GM21526 (cell line): ENCODE measurements at regions not wholly inside any gene's neighbourhood (a gene's known extent, or its start where the extent isn't known, plus 50 kb on each side); places are given as distances from the start of the nearest gene placed in this dataset.

Experiments used
- ATAC-seq: cut with Tn5 transposase; IDR thresholded peaks from one replicate; pipeline ENCODE4 v1.9.1; 2021; ENCODE audit warnings: moderate library complexity; ENCODE audit not compliant: unreplicated experiment, low FRiP score

DNA sequence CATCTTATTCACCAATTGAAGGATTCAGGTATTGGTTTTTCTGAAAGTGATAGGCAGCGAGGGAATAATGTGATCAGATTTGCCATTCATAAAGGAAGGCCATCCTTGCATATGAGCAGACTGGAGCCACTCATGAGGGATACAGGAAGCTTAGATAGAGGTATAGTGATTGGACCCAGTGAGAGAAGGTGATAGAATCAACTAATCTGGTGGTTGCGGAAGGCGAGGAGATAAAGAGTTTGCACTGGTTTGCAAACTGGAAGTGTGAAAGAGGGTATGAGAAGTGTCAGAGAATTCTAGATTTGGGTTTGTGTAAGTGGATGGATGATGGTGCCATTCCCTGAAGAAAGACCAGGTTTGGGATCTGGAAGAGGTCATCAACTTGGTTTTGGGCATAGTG lies 57.3 kb upstream of the RASGEF1B start:
- ATAC-seq = no peak

DNA sequence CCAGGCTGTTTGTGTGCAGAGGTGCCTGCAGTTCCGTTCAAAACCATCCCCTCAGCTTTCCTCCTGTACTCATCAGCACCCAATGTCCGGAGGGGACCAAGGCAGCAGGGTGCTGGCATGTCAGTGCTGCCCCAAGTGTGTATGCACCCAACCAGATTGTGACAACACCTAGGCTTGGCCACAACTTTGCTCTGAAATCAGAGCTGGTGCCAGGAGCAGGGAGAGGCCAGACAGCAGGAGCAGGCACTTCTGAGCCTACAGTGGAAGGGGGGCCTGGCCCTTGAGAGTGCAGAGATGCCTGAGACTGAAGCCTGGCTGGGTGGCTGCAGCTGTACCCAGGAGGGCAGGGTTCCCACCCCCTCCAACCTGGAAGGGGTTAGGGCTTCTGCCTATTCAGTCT lies 56.5 kb upstream of the RASGEF1B start:
- no peak for ATAC-seq

DNA sequence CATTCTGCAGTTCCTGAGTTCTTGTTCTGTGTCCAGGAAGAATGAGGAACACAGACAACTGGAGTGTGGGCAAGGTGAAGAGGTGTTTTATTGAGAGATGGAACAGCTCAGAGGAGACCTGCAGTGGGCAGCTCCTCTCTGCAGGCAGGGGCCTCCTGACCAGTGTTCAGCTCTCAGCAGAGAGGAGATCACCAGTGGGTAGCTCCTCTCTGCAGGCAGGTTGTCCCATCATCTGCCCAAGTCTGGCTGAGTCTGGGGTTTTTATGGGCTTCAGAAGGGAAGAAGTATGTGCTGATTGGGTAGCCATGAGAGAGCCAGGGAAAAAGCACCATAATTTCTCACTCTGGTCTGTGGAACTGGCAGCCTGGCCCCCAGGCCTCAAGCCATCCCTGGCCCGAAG lies 56.0 kb upstream of the RASGEF1B start:
- no peak for ATAC-seq

- no peak for ATAC-seq
These were observed 55.4 kb upstream of the RASGEF1B start for GRCh38 chr4:81527115-81527514.

DNA sequence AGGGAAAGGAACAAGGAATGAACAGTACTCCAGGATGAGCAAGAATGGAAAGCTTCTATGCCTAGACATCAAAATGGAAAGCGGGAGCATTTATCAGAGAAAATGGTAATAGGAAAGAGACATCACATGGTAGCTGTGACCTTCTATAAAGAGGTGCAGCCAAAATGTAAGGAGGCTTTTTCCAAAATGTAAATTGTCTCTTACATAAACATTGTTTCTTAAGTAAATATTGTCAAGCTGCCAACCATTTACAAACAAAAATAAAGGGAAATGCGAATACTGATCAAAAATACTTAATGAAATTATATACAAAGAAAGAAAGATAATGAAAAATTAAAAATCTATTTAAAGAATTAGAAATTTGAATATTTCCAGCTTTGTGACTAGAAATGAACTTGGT lies 55.0 kb upstream of the RASGEF1B start:
- ATAC-seq = no peak

DNA sequence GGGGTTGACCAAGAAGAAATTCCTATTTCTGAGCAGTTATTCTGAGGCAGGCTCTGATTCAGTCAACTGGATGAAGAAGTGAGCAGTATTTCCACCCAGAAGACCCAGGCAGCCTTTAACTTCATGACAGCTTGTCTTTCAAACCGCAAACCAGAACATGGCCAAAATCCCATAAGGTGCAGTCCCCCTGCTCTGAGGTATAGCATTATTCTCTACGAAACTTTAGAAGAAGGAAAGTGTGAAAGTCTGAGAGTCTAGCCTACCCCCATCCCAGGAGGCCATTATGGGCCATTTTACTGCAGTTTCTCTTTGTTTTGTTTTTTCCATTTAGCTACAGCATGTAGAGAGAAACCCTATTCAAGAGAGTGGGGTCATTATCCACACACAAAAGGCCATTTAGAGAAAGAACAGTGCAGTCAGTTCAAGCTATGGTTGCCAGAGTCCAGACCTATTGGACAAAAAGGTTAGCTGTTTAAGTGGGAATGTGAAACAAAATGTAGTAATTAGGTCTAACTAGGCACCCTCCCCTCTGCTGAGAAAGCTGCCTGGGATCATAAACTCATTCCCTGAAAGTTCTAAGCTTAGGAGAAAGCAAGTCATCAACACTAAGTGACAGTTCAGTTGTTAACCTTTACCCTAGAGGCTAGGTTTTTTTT lies 52.1 kb upstream of the RASGEF1B start:
- no peak for ATAC-seq

DNA sequence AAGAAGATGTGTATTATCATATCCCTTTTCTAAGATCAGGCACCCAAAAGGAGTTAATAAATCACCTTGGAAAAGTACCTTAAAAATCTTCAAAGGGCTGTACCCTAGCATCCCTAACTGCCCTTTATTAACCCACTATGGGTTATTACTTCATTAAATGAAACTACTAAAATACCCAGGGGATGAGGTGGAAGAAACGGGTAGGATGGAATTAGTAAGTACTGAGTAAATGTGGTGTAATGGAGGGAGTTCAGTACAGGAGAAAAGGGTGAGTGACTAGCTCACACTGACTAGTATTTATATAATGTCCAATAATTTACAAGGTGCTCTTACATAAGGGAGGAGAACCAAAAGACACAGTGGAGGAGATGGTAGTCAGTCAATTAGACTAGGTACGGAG lies 51.0 kb upstream of the RASGEF1B start:
- no peak for ATAC-seq

- no peak for ATAC-seq
These were observed 50.0 kb upstream of the RASGEF1B start for GRCh38 chr4:81521708-81522107.
